ENCODE measurements at regions not wholly inside any gene's neighbourhood (a gene's known extent, or its start where the extent isn't known, plus 50 kb on each side); places are given as distances from the start of the nearest gene placed in this dataset.

DNA sequence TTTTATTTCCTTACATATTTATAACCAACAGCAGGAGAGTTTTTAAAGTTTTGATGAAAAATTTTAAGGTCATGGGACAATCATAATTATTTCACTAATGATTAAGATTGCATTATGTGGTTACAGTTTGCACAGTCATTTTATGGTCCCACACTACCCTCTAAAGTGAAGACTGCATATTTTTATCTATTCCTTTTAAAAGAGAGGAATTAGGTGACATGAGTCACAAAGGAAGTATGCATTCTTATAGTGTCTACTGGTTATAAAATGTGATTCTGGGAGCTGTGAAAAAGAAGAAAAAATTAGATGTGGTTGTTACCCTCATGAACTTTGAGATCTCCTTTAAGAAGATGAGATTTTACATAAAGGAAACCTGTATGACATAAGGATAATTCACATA is 87.9 kb upstream of the GRIA1 start:
- TF ChIP-seq, protein P1, sequence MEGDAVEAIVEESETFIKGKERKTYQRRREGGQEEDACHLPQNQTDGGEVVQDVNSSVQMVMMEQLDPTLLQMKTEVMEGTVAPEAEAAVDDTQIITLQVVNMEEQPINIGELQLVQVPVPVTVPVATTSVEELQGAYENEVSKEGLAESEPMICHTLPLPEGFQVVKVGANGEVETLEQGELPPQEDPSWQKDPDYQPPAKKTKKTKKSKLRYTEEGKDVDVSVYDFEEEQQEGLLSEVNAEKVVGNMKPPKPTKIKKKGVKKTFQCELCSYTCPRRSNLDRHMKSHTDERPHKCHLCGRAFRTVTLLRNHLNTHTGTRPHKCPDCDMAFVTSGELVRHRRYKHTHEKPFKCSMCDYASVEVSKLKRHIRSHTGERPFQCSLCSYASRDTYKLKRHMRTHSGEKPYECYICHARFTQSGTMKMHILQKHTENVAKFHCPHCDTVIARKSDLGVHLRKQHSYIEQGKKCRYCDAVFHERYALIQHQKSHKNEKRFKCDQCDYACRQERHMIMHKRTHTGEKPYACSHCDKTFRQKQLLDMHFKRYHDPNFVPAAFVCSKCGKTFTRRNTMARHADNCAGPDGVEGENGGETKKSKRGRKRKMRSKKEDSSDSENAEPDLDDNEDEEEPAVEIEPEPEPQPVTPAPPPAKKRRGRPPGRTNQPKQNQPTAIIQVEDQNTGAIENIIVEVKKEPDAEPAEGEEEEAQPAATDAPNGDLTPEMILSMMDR (IDR thresholded peaks at IDR 0.05; ENCODE audit: borderline replicate concordance, extremely low read depth, low read length, poor library complexity, severe bottlenecking) = no peak
- no peak for TF ChIP-seq EZH2 (IDR thresholded peaks at IDR 0.05; ENCODE audit: borderline replicate concordance, low read depth, low read length, severe bottlenecking)

All from DND-41 (cell line).